K562 (cell line): ENCODE measurements at regions not wholly inside any gene's neighbourhood (a gene's known extent, or its start where the extent isn't known, plus 50 kb on each side); places are given as distances from the start of the nearest gene placed in this dataset.

ENCODE experiments used
- ATAC-seq: fragments of 200-7000 bp; cut with Tn5 transposase; 3 replicates; pipeline ENCODE4 v1.9.1; 2020; ENCODE audit warnings: moderate library complexity
- BruUV-seq: library from RNA; stranded (reverse); fragments of 400-500 nt; replicated peaks from 2 replicates; lab custom pipeline; 2021; lab: Mats Ljungman, UMichigan
- CTCF ChIA-PET: fragments of 300-600 bp; formaldehyde crosslinking; extraction: SDS; loops from one replicate; lab custom pipeline; 2021; ENCODE audit warnings: low intra/inter-chr PET ratio; lab: Yijun Ruan, JAX
- POLR2A ChIA-PET: fragments of 300-600, 350-650 bp; sonication (Branson Sonifier 250); formaldehyde crosslinking; extraction: SDS; loops from one replicate; lab custom pipeline; 2021; ENCODE audit warnings: antibody characterized with exemption, inconsistent platforms; lab: Yijun Ruan, JAX
- DNase-seq, 4 experiments: peaks; one replicate each; pipeline versions ENCODE4 v3.0.0 to v3.0.0-alpha.2; 2011 to 2018; ENCODE audit warnings: low spot score in 3 of 4, mixed read lengths in 3 of 4; ENCODE audit errors: extremely low read depth in 1 of 4
- FAIRE-seq: peaks from 2 replicates; lab custom pipeline; 2011; peaks lifted over from hg19 to GRCh38; lab: Jason Lieb, UNC
- H2AFZ ChIP-seq: 2 replicates; pipeline ENCODE4 v1.6.0; 2011; ENCODE audit warnings: low read depth, low read length, control low read depth, inconsistent platforms
- H3K27ac ChIP-seq: fragments of 200-600 bp; 3 replicates; pipeline ENCODE4 v1.8.0; 2011; ENCODE audit warnings: low read depth, mild to moderate bottlenecking, control low read depth, inconsistent platforms, low read length, moderate library complexity, mixed read lengths; ENCODE audit errors: extremely low read depth
- H3K27me3 ChIP-seq, 2 experiments: fragments of 300-600 bp in 1 of 2; 2 replicates in 1 of 2; 3 replicates in 1 of 2; pipeline versions ENCODE4 v1.6.0 to v1.8.0; 2011; ENCODE audit warnings: inconsistent platforms in 2 of 2, low read length in 2 of 2, mild to moderate bottlenecking in 1 of 2, mixed read lengths in 1 of 2, moderate library complexity in 1 of 2; ENCODE audit not compliant: control insufficient read depth in 2 of 2, insufficient read depth in 2 of 2
- H3K36me3 ChIP-seq: fragments of 300-600 bp; 3 replicates; pipeline ENCODE4 v1.8.0; 2011; ENCODE audit warnings: mild to moderate bottlenecking, low read length, inconsistent platforms; ENCODE audit not compliant: control insufficient read depth, insufficient read depth
- H3K4me1 ChIP-seq, 2 experiments: fragments of 200-600 bp in 1 of 2; replicated peaks in 1 of 2; 2 replicates in 1 of 2; 3 replicates in 1 of 2; pipeline versions ENCODE4 v1.5.1 to v1.8.0; 2011; ENCODE audit warnings: inconsistent platforms in 2 of 2, low read length in 2 of 2, mild to moderate bottlenecking in 1 of 2, mixed read lengths in 1 of 2, moderate library complexity in 1 of 2; ENCODE audit not compliant: control insufficient read depth in 2 of 2, insufficient read depth in 2 of 2
- H3K4me2 ChIP-seq: 2 replicates; pipeline ENCODE4 v1.6.1; 2011; ENCODE audit warnings: low read length, control low read depth, inconsistent platforms, mixed read lengths; ENCODE audit not compliant: insufficient read depth
- H3K4me3 ChIP-seq: fragments of 200-600 bp; sonication (generic), shearing (Covaris generic); 2 replicates; pipeline ENCODE4 v1.5.1; 2016; ENCODE audit warnings: control low read depth, inconsistent platforms
- H3K79me2 ChIP-seq: fragments of 200-600 bp; 3 replicates; pipeline ENCODE4 v1.8.0; 2011; ENCODE audit warnings: low read length, inconsistent platforms; ENCODE audit not compliant: control insufficient read depth, insufficient read depth
- H3K9ac ChIP-seq, 2 experiments: 2 replicates each; pipeline versions ENCODE4 v1.6.0 to v1.6.1; 2011; ENCODE audit warnings: low read depth in 2 of 2, low read length in 2 of 2, control low read depth in 1 of 2, inconsistent platforms in 1 of 2, mild to moderate bottlenecking in 1 of 2, mixed read lengths in 1 of 2; ENCODE audit not compliant: insufficient read depth in 1 of 2
- H3K9me1 ChIP-seq: one replicate; pipeline ENCODE4 v1.6.0; 2011; ENCODE audit warnings: inconsistent platforms, mild to moderate bottlenecking, low read length, moderate library complexity; ENCODE audit not compliant: control insufficient read depth, insufficient read depth
- H3K9me3 ChIP-seq: replicated peaks from 2 replicates; pipeline ENCODE4 v1.5.1; 2011; ENCODE audit warnings: low read depth, low read length, inconsistent platforms; ENCODE audit not compliant: control insufficient read depth, insufficient read depth
- H4K20me1 ChIP-seq: replicated peaks from 2 replicates; pipeline ENCODE4 v1.6.1; 2011; ENCODE audit warnings: low read length, inconsistent platforms, mixed read lengths; ENCODE audit not compliant: control insufficient read depth, insufficient read depth
- BCLAF1 ChIP-seq, 2 experiments: fragments of 450-650 bp in 1 of 2; IDR thresholded peaks; 2 replicates each; pipeline ENCODE4 v1.6.1; 2011 to 2017; ENCODE audit warnings: low read depth in 2 of 2, antibody characterized with exemption in 1 of 2, borderline replicate concordance in 1 of 2, low read length in 1 of 2, mild to moderate bottlenecking in 1 of 2, mixed read lengths in 1 of 2; ENCODE audit not compliant: control insufficient read depth in 1 of 2
- BMI1 ChIP-seq: fragments of 150-350 bp; IDR thresholded peaks from 2 replicates; pipeline ENCODE4 v1.6.1; 2014; ENCODE audit warnings: low read length
- CHD4 ChIP-seq: fragments of 200-600 bp; sonication (generic); IDR thresholded peaks from 3 replicates; pipeline ENCODE4 v1.6.1; 2012; ENCODE audit warnings: low read depth, mild to moderate bottlenecking, mixed read lengths, low read length, inconsistent platforms; ENCODE audit not compliant: insufficient read depth, insufficient replicate concordance, poor library complexity, severe bottlenecking
- EGR1 ChIP-seq: fragments of 450-650 bp; conservative IDR thresholded peaks from 2 replicates; pipeline ENCODE4 v1.6.1; 2017; ENCODE audit warnings: mild to moderate bottlenecking
- PML ChIP-seq: IDR thresholded peaks from 2 replicates; pipeline ENCODE4 v1.6.1; 2012; ENCODE audit warnings: low read length, inconsistent platforms
- SAP30 ChIP-seq: fragments of 200-600 bp; sonication (generic); IDR thresholded peaks from 2 replicates; pipeline ENCODE4 v1.6.1; 2012; ENCODE audit warnings: borderline replicate concordance, low read depth, mild to moderate bottlenecking, moderate library complexity, low read length, control low read depth, inconsistent platforms; ENCODE audit not compliant: insufficient read depth, poor library complexity, severe bottlenecking
- STAG1 ChIP-seq: sonication (generic); formaldehyde crosslinking; IDR thresholded peaks from 2 replicates; pipeline ENCODE4 v1.5.0; 2020; ENCODE audit warnings: missing genetic modification reagents, borderline replicate concordance
- ZBTB34 ChIP-seq: fragments of 250-450 bp; sonication (Bioruptor Pico); IDR thresholded peaks from 2 replicates; pipeline ENCODE4 v1.8.0; 2021; ENCODE audit warnings: mild to moderate bottlenecking, moderate library complexity
- ZFX ChIP-seq: sonication (generic); formaldehyde crosslinking; IDR thresholded peaks from 2 replicates; pipeline ENCODE4 v1.8.0; 2022; ENCODE audit warnings: mild to moderate bottlenecking, missing genetic modification reagents, moderate library complexity
- WGBS: fragments of 100-300 bp; shearing (Covaris generic); methylation state at CpG from one replicate; pipeline ENCODE4 v1.1.6; 2016; ENCODE audit warnings: low coverage, mixed read lengths; ENCODE audit not compliant: insufficient coverage; ENCODE audit errors: missing lambda C conversion rate; 5-methylcytosine and 5-hydroxymethylcytosine counted together
- in situ Hi-C: fragments of 300-500 bp; cut with MboI; formaldehyde crosslinking; loops from 4 replicates; pipeline ENCODE4 v1.15.0; 2018; ENCODE audit warnings: inconsistent platforms, mixed read lengths
- intact Hi-C: fragments of 100-400 bp; cut with micrococcal nuclease; formaldehyde crosslinking; loops from 2 replicates; pipeline ENCODE4 v1.14.2; 2022

- H3K9me3 ChIP-seq = no peaks in the 10 kb centered on the region
- no peak for FAIRE-seq
Measured at GRCh38 chr10:62726142-62726541, 78.4 kb upstream of the ADO start.

More at GRCh38 chr10:62726142-62726541, 78.4 kb upstream of the ADO start:
- Histone ChIP-seq H3K4me3 (no peak overlapping the region), H3K27me3 (no peaks in the 10 kb centered on the region; a peak in 1 of 5 replicates), H2AFZ (no peak overlapping the region), H3K9me1 (no peaks in the 10 kb centered on the region), H3K4me2 (no peak overlapping the region), H4K20me1 (no peaks in the 10 kb centered on the region), H3K27ac (no peak overlapping the region), H3K4me1 (no peaks in the 10 kb centered on the region), H3K36me3 (no peaks in the 10 kb centered on the region), H3K79me2 (no peaks in the 10 kb centered on the region), H3K9ac (no peak overlapping the region)
- DNase-seq = no peak
- TF ChIP-seq PML (no peak), CHD4 (no peak), ZFX (CRISPR knock-in tag) (no peak), BMI1 (no peak), STAG1 (no peak), BCLAF1 (IDR thresholded peaks at IDR 0.05; ENCODE audit: borderline replicate concordance in 1 of 2, control insufficient read depth in 1 of 2, low read depth in 2 of 2, low read length in 1 of 2) (no peak), EGR1 (peak; percentile 44; the same call in 1 of the 2 replicates), ZBTB34 (CRISPR knock-in tag) (no peak), SAP30 (no peak)
- BruUV-seq = no TSS peak
- intact Hi-C loops = no loop called here
- in situ Hi-C loops = no loop called here
- no peak for ATAC-seq
- POLR2A ChIA-PET = no interaction called here
- CTCF ChIA-PET = no interaction called here
- WGBS = 1% methylated on average over 5 of the region's 5 CpGs
